H9 (cell line): ENCODE measurements at regions not wholly inside any gene's neighbourhood (a gene's known extent, or its start where the extent isn't known, plus 50 kb on each side); places are given as distances from the start of the nearest gene placed in this dataset.

Source experiments
- DNase-seq: peaks from one replicate; pipeline ENCODE4 v3.0.0-alpha.2; 2017
- H2AFZ ChIP-seq: one replicate; pipeline ENCODE4 v1.6.1; 2013; ENCODE audit warnings: mild to moderate bottlenecking, low read length, control low read depth, moderate library complexity
- H2AK5ac ChIP-seq: 2 replicates; pipeline ENCODE4 v1.6.1; 2013; ENCODE audit warnings: low read length, control low read depth, mixed read lengths; ENCODE audit not compliant: insufficient read length
- H2BK120ac ChIP-seq: one replicate; pipeline ENCODE4 v1.6.1; 2013; ENCODE audit warnings: low read depth, mild to moderate bottlenecking, low read length, control low read depth, inconsistent platforms; ENCODE audit not compliant: poor library complexity, severe bottlenecking
- H2BK12ac ChIP-seq: 2 replicates; pipeline ENCODE4 v1.6.1; 2013; ENCODE audit warnings: low read length, control low read depth, mixed read lengths, low read depth; ENCODE audit not compliant: insufficient read length
- H2BK15ac ChIP-seq: 2 replicates; pipeline ENCODE4 v1.6.1; 2013; ENCODE audit warnings: low read depth, low read length, control low read depth
- H2BK20ac ChIP-seq: one replicate; pipeline ENCODE4 v1.6.1; 2013; ENCODE audit warnings: low read depth, mild to moderate bottlenecking, low read length, control low read depth, inconsistent platforms; ENCODE audit not compliant: poor library complexity, severe bottlenecking
- H2BK5ac ChIP-seq: 2 replicates; pipeline ENCODE4 v1.6.1; 2013; ENCODE audit warnings: low read length, control low read depth, mixed read lengths; ENCODE audit not compliant: insufficient read length
- H3K14ac ChIP-seq: 2 replicates; pipeline ENCODE4 v1.6.1; 2013; ENCODE audit warnings: low read length, control low read depth; ENCODE audit not compliant: insufficient read depth
- H3K18ac ChIP-seq: 2 replicates; pipeline ENCODE4 v1.6.1; 2013; ENCODE audit warnings: low read depth, mild to moderate bottlenecking, mixed read lengths, low read length, control low read depth; ENCODE audit not compliant: insufficient read length
- H3K23ac ChIP-seq: 2 replicates; pipeline ENCODE4 v1.6.1; 2013; ENCODE audit warnings: low read length, control low read depth, mixed read lengths, low read depth; ENCODE audit not compliant: insufficient read length
- H3K23me2 ChIP-seq: 2 replicates; pipeline ENCODE4 v1.6.1; 2013; ENCODE audit warnings: low read depth, mild to moderate bottlenecking, mixed read lengths, low read length, control low read depth; ENCODE audit not compliant: insufficient read length, poor library complexity, severe bottlenecking
- H3K27ac ChIP-seq: 2 replicates; pipeline ENCODE4 v1.5.1; 2013; ENCODE audit warnings: low read length, control low read depth, mixed read lengths, low read depth; ENCODE audit not compliant: insufficient read length
- H3K27me3 ChIP-seq: 2 replicates; pipeline ENCODE4 v1.6.1; 2013; ENCODE audit warnings: low read length, control low read depth, inconsistent platforms; ENCODE audit not compliant: insufficient read depth
- H3K4ac ChIP-seq: 2 replicates; pipeline ENCODE4 v1.6.1; 2013; ENCODE audit warnings: low read depth, mild to moderate bottlenecking, control low read depth, inconsistent platforms, low read length, moderate library complexity
- H3K4me1 ChIP-seq: 2 replicates; pipeline ENCODE4 v1.6.1; 2013; ENCODE audit warnings: low read length, control low read depth, inconsistent platforms; ENCODE audit not compliant: insufficient read depth
- H3K4me2 ChIP-seq: 2 replicates; pipeline ENCODE4 v1.6.1; 2013; ENCODE audit warnings: low read length, control low read depth, mixed read lengths; ENCODE audit not compliant: insufficient read length, insufficient read depth
- H3K56ac ChIP-seq: 2 replicates; pipeline ENCODE4 v1.6.1; 2013; ENCODE audit warnings: low read depth, mild to moderate bottlenecking, mixed read lengths, low read length, control low read depth; ENCODE audit not compliant: insufficient read length
- H3K79me1 ChIP-seq: 2 replicates; pipeline ENCODE4 v1.6.1; 2013; ENCODE audit warnings: low read depth, mild to moderate bottlenecking, moderate library complexity, low read length, control low read depth, inconsistent platforms; ENCODE audit not compliant: insufficient read depth, poor library complexity, severe bottlenecking
- H3K79me2 ChIP-seq: 2 replicates; pipeline ENCODE4 v1.6.1; 2013; ENCODE audit warnings: low read length, control low read depth, inconsistent platforms; ENCODE audit not compliant: insufficient read depth
- H3K9ac ChIP-seq: 2 replicates; pipeline ENCODE4 v1.6.1; 2013; ENCODE audit warnings: low read length, control low read depth, mixed read lengths; ENCODE audit not compliant: insufficient read length; ENCODE audit errors: extremely low read depth
- H3K9me3 ChIP-seq: one replicate; pipeline ENCODE4 v1.6.1; 2013; ENCODE audit warnings: low read depth, low read length, inconsistent platforms; ENCODE audit not compliant: control insufficient read depth
- H3T11ph ChIP-seq: one replicate; pipeline ENCODE4 v1.6.1; 2013; ENCODE audit warnings: mild to moderate bottlenecking, low read length, control low read depth, inconsistent platforms
- H4K20me1 ChIP-seq: one replicate; pipeline ENCODE4 v1.6.1; 2013; ENCODE audit not compliant: control insufficient read depth, insufficient read length, insufficient read depth
- H4K5ac ChIP-seq: 2 replicates; pipeline ENCODE4 v1.6.1; 2013; ENCODE audit warnings: low read depth, mild to moderate bottlenecking, mixed read lengths, low read length, control low read depth; ENCODE audit not compliant: insufficient read length
- H4K8ac ChIP-seq: replicated peaks from 2 replicates; pipeline ENCODE4 v1.6.1; 2013; ENCODE audit warnings: low read length, control low read depth, mixed read lengths, low read depth; ENCODE audit not compliant: insufficient read length
- H4K91ac ChIP-seq: 2 replicates; pipeline ENCODE4 v1.6.1; 2013; ENCODE audit warnings: low read depth, mild to moderate bottlenecking, moderate library complexity, mixed read lengths, low read length, control low read depth; ENCODE audit not compliant: insufficient read length
- H3K27ac Mint-ChIP-seq, 3 experiments: 2 replicates in 2 of 3; 3 replicates in 1 of 3; pipeline ENCODE4 v1.8.0; 2020 to 2021; ENCODE audit warnings: mixed read lengths in 3 of 3, mild to moderate bottlenecking in 1 of 3, moderate library complexity in 1 of 3
- H3K27me3 Mint-ChIP-seq: 2 replicates; pipeline ENCODE4 v1.8.0; 2021; ENCODE audit warnings: low read depth, mild to moderate bottlenecking, moderate library complexity, mixed read lengths
- H3K36me3 Mint-ChIP-seq, 3 experiments: 2 replicates in 2 of 3; 3 replicates in 1 of 3; pipeline ENCODE4 v1.8.0; 2020 to 2021; ENCODE audit warnings: low read depth in 3 of 3, mixed read lengths in 3 of 3; ENCODE audit not compliant: insufficient read depth in 1 of 3
- H3K4me1 Mint-ChIP-seq, 2 experiments: 2 replicates each; pipeline ENCODE4 v1.8.0; 2020; ENCODE audit warnings: mixed read lengths in 2 of 2
- H3K4me3 Mint-ChIP-seq, 2 experiments: 2 replicates in 1 of 2; 3 replicates in 1 of 2; pipeline ENCODE4 v1.8.0; 2020 to 2021; ENCODE audit warnings: mild to moderate bottlenecking in 2 of 2, mixed read lengths in 2 of 2, moderate library complexity in 1 of 2
- H3K9me3 Mint-ChIP-seq, 2 experiments: 2 replicates in 1 of 2; 3 replicates in 1 of 2; pipeline ENCODE4 v1.8.0; 2020; ENCODE audit warnings: mild to moderate bottlenecking in 2 of 2, mixed read lengths in 2 of 2, moderate library complexity in 1 of 2
- WGBS: extraction: QIAGEN DNeasy Blood & Tissue Kit; methylation state at CpG from one replicate; pipeline ENCODE4 v1.1.7; 2013; ENCODE audit warnings: missing lambda C conversion rate, low lambda C conversion rate, mixed read lengths; ENCODE audit not compliant: insufficient read length; ENCODE audit errors: extremely low coverage; 5-methylcytosine and 5-hydroxymethylcytosine counted together
- TF ChIP-seq, protein P1 (sequence below): fragments of 200-600 bp; sonication (generic); conservative IDR thresholded peaks from 3 replicates; pipeline ENCODE4 v1.8.0; 2021; ENCODE audit warnings: antibody characterized with exemption, mild to moderate bottlenecking

DNA sequence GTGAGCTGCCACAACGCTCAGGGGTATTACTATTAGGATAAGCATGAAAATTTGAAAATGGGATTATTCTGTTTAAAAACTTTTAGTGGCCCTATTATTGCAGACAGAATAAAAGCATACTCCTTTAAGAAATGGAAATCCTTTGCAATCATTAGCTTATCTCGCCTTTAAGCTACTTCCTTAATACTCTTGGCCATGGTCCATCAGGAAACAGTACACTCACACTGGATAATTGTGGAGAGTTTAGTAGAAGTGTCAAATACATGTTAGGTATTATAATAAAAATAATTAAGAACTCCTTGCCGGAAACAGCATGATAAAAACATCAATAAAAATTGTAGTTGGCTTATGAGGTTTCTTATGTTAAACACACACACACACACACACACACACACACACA, 100.4 kb upstream of the PPFIA2 start:
- Histone ChIP-seq H2BK20ac (no peak overlapping the region), H3K27me3 (no peaks in the 10 kb centered on the region), H3K4me2 (no peak overlapping the region), H3K79me1 (no peaks in the 10 kb centered on the region), H2BK15ac (no peak overlapping the region), H3K23ac (no peak overlapping the region), H3K56ac (no peak overlapping the region), H2AK5ac (no peak overlapping the region), H3K4me1 (no peaks in the 10 kb centered on the region), H3K9me3 (no peaks in the 10 kb centered on the region), H2BK120ac (no peak overlapping the region), H4K91ac (no peak overlapping the region), H4K20me1 (no peaks in the 10 kb centered on the region), H3K27ac (no peak overlapping the region), H3K23me2 (no peaks in the 10 kb centered on the region), H2AFZ (no peak overlapping the region), H4K5ac (no peak overlapping the region), H4K8ac (no peak overlapping the region), H3K9ac (no peak overlapping the region), H2BK5ac (no peak overlapping the region), H3K4ac (no peak overlapping the region), H3K79me2 (no peaks in the 10 kb centered on the region), H3T11ph (no peak overlapping the region), H2BK12ac (no peak overlapping the region), H3K18ac (no peak overlapping the region), H3K14ac (no peak overlapping the region)
- DNase-seq = no peak
- TF ChIP-seq, protein P1, sequence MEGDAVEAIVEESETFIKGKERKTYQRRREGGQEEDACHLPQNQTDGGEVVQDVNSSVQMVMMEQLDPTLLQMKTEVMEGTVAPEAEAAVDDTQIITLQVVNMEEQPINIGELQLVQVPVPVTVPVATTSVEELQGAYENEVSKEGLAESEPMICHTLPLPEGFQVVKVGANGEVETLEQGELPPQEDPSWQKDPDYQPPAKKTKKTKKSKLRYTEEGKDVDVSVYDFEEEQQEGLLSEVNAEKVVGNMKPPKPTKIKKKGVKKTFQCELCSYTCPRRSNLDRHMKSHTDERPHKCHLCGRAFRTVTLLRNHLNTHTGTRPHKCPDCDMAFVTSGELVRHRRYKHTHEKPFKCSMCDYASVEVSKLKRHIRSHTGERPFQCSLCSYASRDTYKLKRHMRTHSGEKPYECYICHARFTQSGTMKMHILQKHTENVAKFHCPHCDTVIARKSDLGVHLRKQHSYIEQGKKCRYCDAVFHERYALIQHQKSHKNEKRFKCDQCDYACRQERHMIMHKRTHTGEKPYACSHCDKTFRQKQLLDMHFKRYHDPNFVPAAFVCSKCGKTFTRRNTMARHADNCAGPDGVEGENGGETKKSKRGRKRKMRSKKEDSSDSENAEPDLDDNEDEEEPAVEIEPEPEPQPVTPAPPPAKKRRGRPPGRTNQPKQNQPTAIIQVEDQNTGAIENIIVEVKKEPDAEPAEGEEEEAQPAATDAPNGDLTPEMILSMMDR = no peak
- no CpG with 5 or more reads among the region's 3 CpGs for WGBS
- Mint-ChIP-seq H3K4me1 (peaks cover 7 to 10% of the 10 kb centered on the region in 2 experiments), H3K4me3 (no peak overlapping the region), H3K27ac (no peak overlapping the region), H3K27me3 (no peaks in the 10 kb centered on the region), H3K36me3 (no peaks in the 10 kb centered on the region), H3K9me3 (no peaks in the 10 kb centered on the region)
